ENCODE measurements at regions not wholly inside any gene's neighbourhood (a gene's known extent, or its start where the extent isn't known, plus 50 kb on each side); places are given as distances from the start of the nearest gene placed in this dataset.

DNA sequence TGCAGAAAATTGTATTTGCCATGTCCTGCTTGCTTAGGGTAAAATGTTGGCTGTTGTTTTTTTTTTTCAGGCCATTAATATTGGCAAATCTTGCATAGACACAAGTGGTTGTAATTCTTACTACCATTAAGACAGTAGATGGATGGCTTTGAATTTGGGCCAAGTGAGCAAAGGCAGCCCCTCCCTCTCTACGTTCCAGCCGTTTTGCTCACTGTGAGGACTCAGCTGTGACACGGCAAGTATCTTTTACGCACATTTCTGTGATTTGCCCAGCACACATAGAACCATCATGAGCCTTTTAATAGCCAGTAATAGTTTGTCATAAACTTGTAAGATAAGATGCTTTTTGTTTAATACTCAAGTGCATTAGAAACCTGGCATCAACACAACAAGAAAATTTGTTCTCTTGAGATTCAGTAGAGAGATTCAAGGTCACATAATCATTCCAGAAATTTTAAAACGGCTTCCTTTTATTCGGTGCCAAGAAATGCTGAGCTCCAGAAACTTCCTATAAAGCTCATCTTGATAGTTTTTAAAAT, 205.2 kb upstream of the ADCY2 start:
- intact Hi-C loops (cut with micrococcal nuclease), result no loop called here
- Histone ChIP-seq H3K9me3 (ENCODE audit: control insufficient read depth in 1 of 2, low read length in 2 of 2) (no peaks in the 10 kb centered on the region), H3K4me3 (ENCODE audit: low read length in 2 of 2) (no peak overlapping the region), H3K4me1 (ENCODE audit: insufficient read depth, low read length) (no peaks in the 10 kb centered on the region), H3K36me3 (ENCODE audit: insufficient read depth, low read length) (no peaks in the 10 kb centered on the region), H3K27me3 (ENCODE audit: insufficient read depth, low read length) (no peaks in the 10 kb centered on the region), H3K27ac (ENCODE audit: low read depth, low read length) (no peak overlapping the region)
- Mint-ChIP-seq H3K4me3 (no peak overlapping the region), H3K4me1 (no peaks in the 10 kb centered on the region), H3K27me3 (peaks cover 0 to 2% of the 10 kb centered on the region in 2 donors), H3K9me3 (peaks cover 0 to 8% (median 2%) of the 10 kb centered on the region in 8 donors), H3K36me3 (no peaks in the 10 kb centered on the region), H3K27ac (no peak overlapping the region)
- ChIA-PET CTCF (ENCODE audit: partially characterized antibody) (no interaction called here), POLR2A (ENCODE audit: partially characterized antibody) (no interaction called here)
- DNase-seq, result no peak

DNA sequence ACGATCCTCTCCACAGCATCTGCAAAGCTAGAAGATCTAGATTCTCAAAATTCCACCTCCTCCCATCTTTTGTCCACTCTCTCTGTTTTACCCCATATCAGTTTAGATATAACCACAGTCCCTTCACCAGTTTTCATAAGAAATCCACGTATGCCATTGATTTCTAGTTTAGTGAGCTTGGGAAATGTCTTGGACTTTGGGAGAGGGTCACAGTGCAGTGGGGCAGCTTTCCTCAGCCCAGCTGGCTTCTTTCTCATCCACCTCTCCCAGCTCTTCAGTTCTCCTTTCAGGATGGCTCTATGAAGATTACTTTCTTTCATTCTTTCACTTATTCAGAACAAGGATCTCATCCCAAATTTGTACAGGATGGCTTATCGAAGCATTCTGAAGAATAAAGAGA, 203.9 kb upstream of the ADCY2 start:
- Mint-ChIP-seq H3K27me3 (peaks cover 0 to 2% of the 10 kb centered on the region in 2 donors), H3K27ac (no peak overlapping the region), H3K9me3 (peaks cover 0 to 8% (median 3%) of the 10 kb centered on the region in 8 donors), H3K4me3 (no peak overlapping the region), H3K4me1 (no peaks in the 10 kb centered on the region), H3K36me3 (no peaks in the 10 kb centered on the region)
- H3K36me3 ChIP-seq (ENCODE audit: insufficient read depth, low read length), result no peaks in the 10 kb centered on the region
- no peaks in the 10 kb centered on the region for H3K9me3 ChIP-seq (ENCODE audit: control insufficient read depth in 1 of 2, low read length in 2 of 2)
- ChIA-PET POLR2A (ENCODE audit: partially characterized antibody) (no interaction called here), CTCF (ENCODE audit: partially characterized antibody) (no interaction called here)
- H3K27me3 ChIP-seq (ENCODE audit: insufficient read depth, low read length), result no peaks in the 10 kb centered on the region
- H3K4me1 ChIP-seq (ENCODE audit: insufficient read depth, low read length), result no peaks in the 10 kb centered on the region
- DNase-seq, result no peak
- intact Hi-C loops (cut with micrococcal nuclease), result no loop called here
- H3K4me3 ChIP-seq (ENCODE audit: low read length in 2 of 2), result no peak overlapping the region
- no peak overlapping the region for H3K27ac ChIP-seq (ENCODE audit: low read depth, low read length)

DNA sequence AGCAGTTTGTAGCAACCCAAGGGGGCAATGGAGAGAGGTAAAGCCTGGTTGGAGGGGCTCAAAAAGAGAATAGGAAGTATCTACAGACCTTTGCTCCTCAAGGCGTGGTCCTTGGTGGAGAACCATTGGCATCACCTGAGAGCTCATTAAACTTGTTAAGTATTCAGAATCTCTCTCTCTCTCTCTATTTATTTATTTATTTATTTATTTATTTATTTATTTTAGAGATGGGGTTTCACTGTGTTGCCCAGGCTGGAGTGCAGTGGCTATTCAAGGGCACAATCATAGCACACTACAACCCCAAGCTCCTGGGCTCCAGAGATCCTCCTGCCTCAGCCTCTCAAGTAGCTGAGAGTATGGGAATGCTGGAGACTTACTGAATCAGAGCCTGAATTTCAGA, 193.1 kb upstream of the ADCY2 start:
- Mint-ChIP-seq H3K4me3 (no peak overlapping the region), H3K9me3 (peaks cover 0 to 9% (median 5%) of the 10 kb centered on the region in 8 donors), H3K4me1 (no peaks in the 10 kb centered on the region), H3K27me3 (no peaks in the 10 kb centered on the region), H3K36me3 (no peaks in the 10 kb centered on the region), H3K27ac (no peak overlapping the region)
- H3K9me3 ChIP-seq (ENCODE audit: control insufficient read depth in 1 of 2, low read length in 2 of 2), result no peaks in the 10 kb centered on the region
- no peaks in the 10 kb centered on the region for H3K4me1 ChIP-seq (ENCODE audit: insufficient read depth, low read length)
- no peak overlapping the region for H3K27ac ChIP-seq (ENCODE audit: low read depth, low read length)
- no peak for DNase-seq
- intact Hi-C loops (cut with micrococcal nuclease), result no loop called here
- ChIA-PET CTCF (ENCODE audit: partially characterized antibody) (no interaction called here), POLR2A (ENCODE audit: partially characterized antibody) (no interaction called here)
- H3K36me3 ChIP-seq (ENCODE audit: insufficient read depth, low read length), result no peaks in the 10 kb centered on the region
- no peaks in the 10 kb centered on the region for H3K27me3 ChIP-seq (ENCODE audit: insufficient read depth, low read length)
- H3K4me3 ChIP-seq (ENCODE audit: low read length in 2 of 2), result no peak overlapping the region

DNA sequence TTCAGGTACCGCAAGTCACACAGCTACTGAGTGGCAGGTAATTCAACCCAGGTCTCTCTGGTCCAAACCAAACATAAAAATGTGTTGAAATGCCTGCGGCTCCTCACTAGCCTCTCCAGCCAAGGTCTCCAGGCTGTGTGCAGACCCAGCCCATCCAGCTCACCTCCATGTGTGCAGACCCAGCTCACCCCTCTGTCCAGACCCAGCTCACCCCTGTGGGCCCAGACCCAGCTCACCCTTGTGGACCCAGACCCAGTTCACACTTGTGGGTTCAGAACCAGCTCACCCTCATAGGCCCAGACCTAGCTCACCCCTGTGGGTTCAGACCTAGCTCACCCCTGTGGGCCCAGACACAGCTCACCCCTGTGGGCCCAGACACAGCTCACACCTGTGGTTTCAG, 188.0 kb upstream of the ADCY2 start:
- H3K4me1 Mint-ChIP-seq, result no peaks in the 10 kb centered on the region
- Histone ChIP-seq H3K36me3 (ENCODE audit: insufficient read depth, low read length) (no peaks in the 10 kb centered on the region), H3K9me3 (ENCODE audit: control insufficient read depth in 1 of 2, low read length in 2 of 2) (no peaks in the 10 kb centered on the region), H3K4me3 (ENCODE audit: low read length in 2 of 2) (no peak overlapping the region), H3K4me1 (ENCODE audit: insufficient read depth, low read length) (no peaks in the 10 kb centered on the region), H3K27me3 (ENCODE audit: insufficient read depth, low read length) (no peaks in the 10 kb centered on the region), H3K27ac (ENCODE audit: low read depth, low read length) (no peak overlapping the region)
- H3K36me3 Mint-ChIP-seq, result no peaks in the 10 kb centered on the region
- no peak for DNase-seq
- intact Hi-C loops (cut with micrococcal nuclease), result no loop called here
- CTCF ChIA-PET (ENCODE audit: partially characterized antibody), result no interaction called here
- H3K9me3 Mint-ChIP-seq, result peaks cover 0 to 5% (median 3%) of the 10 kb centered on the region in 8 donors
- POLR2A ChIA-PET (ENCODE audit: partially characterized antibody), result no interaction called here
- H3K27me3 Mint-ChIP-seq, result peaks cover 0 to 1% of the 10 kb centered on the region in 2 donors
- H3K4me3 Mint-ChIP-seq, result no peak overlapping the region
- H3K27ac Mint-ChIP-seq, result no peak overlapping the region

DNA sequence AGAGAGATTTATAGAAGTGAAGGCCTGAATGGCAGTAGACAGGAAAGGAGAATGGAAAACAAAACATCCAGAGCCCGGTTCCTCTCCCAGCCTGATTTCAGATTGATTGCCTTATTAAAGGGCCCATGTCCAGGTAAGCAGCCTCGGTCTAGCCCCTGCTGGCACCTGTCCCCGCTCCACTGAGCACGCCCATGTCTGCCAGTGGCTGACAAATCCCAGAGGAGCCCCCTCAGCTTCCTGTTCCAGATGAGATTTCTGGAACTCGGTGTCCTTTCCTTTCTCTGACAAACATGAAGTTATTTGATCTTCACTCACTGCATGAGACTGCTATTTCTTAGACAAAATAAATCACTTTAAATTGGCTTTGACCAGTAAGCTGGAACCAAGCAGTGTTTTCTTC, 187.0 kb upstream of the ADCY2 start:
- ChIA-PET POLR2A (ENCODE audit: partially characterized antibody) (no interaction called here), CTCF (ENCODE audit: partially characterized antibody) (no interaction called here)
- Mint-ChIP-seq H3K4me1 (no peaks in the 10 kb centered on the region), H3K4me3 (no peak overlapping the region), H3K9me3 (peaks cover 0 to 5% (median 3%) of the 10 kb centered on the region in 8 donors), H3K27me3 (peaks cover 0 to 1% of the 10 kb centered on the region in 2 donors), H3K36me3 (no peaks in the 10 kb centered on the region), H3K27ac (no peak overlapping the region)
- Histone ChIP-seq H3K27ac (ENCODE audit: low read depth, low read length) (no peak overlapping the region), H3K4me3 (ENCODE audit: low read length in 2 of 2) (no peak overlapping the region), H3K27me3 (ENCODE audit: insufficient read depth, low read length) (no peaks in the 10 kb centered on the region), H3K9me3 (ENCODE audit: control insufficient read depth in 1 of 2, low read length in 2 of 2) (no peaks in the 10 kb centered on the region), H3K36me3 (ENCODE audit: insufficient read depth, low read length) (no peaks in the 10 kb centered on the region), H3K4me1 (ENCODE audit: insufficient read depth, low read length) (no peaks in the 10 kb centered on the region)
- intact Hi-C loops (cut with micrococcal nuclease), result no loop called here
- no peak for DNase-seq

DNA sequence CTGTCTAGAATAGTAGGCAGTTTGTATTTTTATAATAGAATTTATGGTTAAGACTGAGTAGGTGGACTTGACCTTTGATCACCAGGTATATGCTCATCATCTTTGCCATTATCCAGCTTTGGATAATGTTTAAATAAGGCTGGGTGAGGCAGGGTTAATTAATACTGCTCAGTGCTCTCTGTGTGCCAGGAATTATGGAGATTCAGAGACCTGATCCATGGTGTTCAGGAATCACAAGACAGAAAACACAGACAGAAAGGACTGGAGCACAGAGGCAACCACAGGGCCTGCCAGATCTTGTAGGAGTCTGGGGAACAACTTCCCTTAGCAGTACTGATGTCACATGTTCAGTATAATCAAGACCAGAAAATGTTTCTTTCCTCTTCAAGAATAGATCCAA, 186.3 kb upstream of the ADCY2 start:
- no peak overlapping the region for H3K4me3 Mint-ChIP-seq
- no peaks in the 10 kb centered on the region for H3K36me3 Mint-ChIP-seq
- H3K4me1 Mint-ChIP-seq, result no peaks in the 10 kb centered on the region
- peaks cover 0 to 5% (median 3%) of the 10 kb centered on the region in 8 donors for H3K9me3 Mint-ChIP-seq
- intact Hi-C loops (cut with micrococcal nuclease), result no loop called here
- no peak overlapping the region for H3K4me3 ChIP-seq (ENCODE audit: low read length in 2 of 2)
- DNase-seq, result no peak
- no peak overlapping the region for H3K27ac ChIP-seq (ENCODE audit: low read depth, low read length)
- CTCF ChIA-PET (ENCODE audit: partially characterized antibody), result no interaction called here
- POLR2A ChIA-PET (ENCODE audit: partially characterized antibody), result no interaction called here
- H3K27me3 ChIP-seq (ENCODE audit: insufficient read depth, low read length), result no peaks in the 10 kb centered on the region
- no peaks in the 10 kb centered on the region for H3K9me3 ChIP-seq (ENCODE audit: control insufficient read depth in 1 of 2, low read length in 2 of 2)
- no peak overlapping the region for H3K27ac Mint-ChIP-seq
- no peaks in the 10 kb centered on the region for H3K4me1 ChIP-seq (ENCODE audit: insufficient read depth, low read length)
- no peaks in the 10 kb centered on the region for H3K36me3 ChIP-seq (ENCODE audit: insufficient read depth, low read length)
- peaks cover 0 to 1% of the 10 kb centered on the region in 2 donors for H3K27me3 Mint-ChIP-seq

DNA sequence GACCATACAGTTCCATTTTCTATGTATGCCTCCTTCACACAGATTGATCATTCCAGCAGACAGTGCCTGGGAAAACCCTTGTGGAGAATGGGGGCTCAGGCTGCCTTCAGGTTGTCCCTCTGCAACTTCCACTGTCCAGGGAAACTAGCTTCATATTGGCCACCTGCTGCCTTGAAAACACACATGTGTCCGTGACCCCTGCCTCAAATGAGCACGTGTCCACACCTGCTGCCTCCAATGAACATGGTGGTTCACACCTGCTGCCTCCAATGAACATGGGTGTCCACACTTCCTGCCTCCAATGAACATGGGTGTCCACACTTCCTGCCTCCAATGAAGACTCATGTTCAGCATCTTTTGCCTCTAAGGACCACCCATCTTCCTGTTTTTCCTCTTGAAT, 185.4 kb upstream of the ADCY2 start:
- Mint-ChIP-seq H3K27ac (no peak overlapping the region), H3K36me3 (no peaks in the 10 kb centered on the region), H3K4me1 (no peaks in the 10 kb centered on the region), H3K27me3 (peaks cover 0 to 1% of the 10 kb centered on the region in 2 donors), H3K4me3 (no peak overlapping the region), H3K9me3 (peaks cover 0 to 3% (median 2%) of the 10 kb centered on the region in 8 donors)
- Histone ChIP-seq H3K27me3 (ENCODE audit: insufficient read depth, low read length) (no peaks in the 10 kb centered on the region), H3K4me3 (ENCODE audit: low read length in 2 of 2) (no peak overlapping the region), H3K9me3 (ENCODE audit: control insufficient read depth in 1 of 2, low read length in 2 of 2) (no peaks in the 10 kb centered on the region), H3K4me1 (ENCODE audit: insufficient read depth, low read length) (no peaks in the 10 kb centered on the region), H3K36me3 (ENCODE audit: insufficient read depth, low read length) (no peaks in the 10 kb centered on the region), H3K27ac (ENCODE audit: low read depth, low read length) (no peak overlapping the region)
- ChIA-PET POLR2A (ENCODE audit: partially characterized antibody) (no interaction called here), CTCF (ENCODE audit: partially characterized antibody) (no interaction called here)
- no peak for DNase-seq
- intact Hi-C loops (cut with micrococcal nuclease), result no loop called here

DNA sequence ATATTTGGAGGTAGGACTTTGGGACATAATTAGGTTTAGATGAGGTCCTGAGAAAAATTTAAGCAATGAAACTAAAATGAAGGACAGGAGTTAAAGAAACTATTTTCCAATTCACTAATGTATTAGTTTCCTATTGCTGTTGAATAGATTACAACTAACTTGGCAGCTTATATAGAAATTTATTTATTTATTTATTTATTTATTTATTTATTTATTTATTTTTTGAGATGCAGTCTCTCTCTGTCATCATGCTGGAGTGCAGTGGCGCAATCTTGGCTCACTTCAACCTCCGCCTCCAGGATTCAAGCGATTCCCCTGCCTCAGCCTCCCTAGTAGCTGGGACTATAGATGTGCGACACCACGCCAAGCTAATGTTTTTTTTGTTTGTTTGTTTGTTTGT, 182.4 kb upstream of the ADCY2 start:
- H3K4me3 Mint-ChIP-seq, result no peak overlapping the region

More for the DNA sequence above, 182.4 kb upstream of the ADCY2 start:
- H3K27me3 Mint-ChIP-seq, result peaks cover 0 to 1% of the 10 kb centered on the region in 2 donors
- H3K4me1 ChIP-seq (ENCODE audit: insufficient read depth, low read length), result no peaks in the 10 kb centered on the region
- no peaks in the 10 kb centered on the region for H3K36me3 ChIP-seq (ENCODE audit: insufficient read depth, low read length)
- ChIA-PET POLR2A (ENCODE audit: partially characterized antibody) (no interaction called here), CTCF (ENCODE audit: partially characterized antibody) (no interaction called here)
- intact Hi-C loops (cut with micrococcal nuclease), result no loop called here
- no peak for DNase-seq
- H3K27ac ChIP-seq (ENCODE audit: low read depth, low read length), result no peak overlapping the region
- H3K9me3 Mint-ChIP-seq, result peaks cover 0 to 9% (median 0%) of the 10 kb centered on the region in 8 donors
- H3K27me3 ChIP-seq (ENCODE audit: insufficient read depth, low read length), result no peaks in the 10 kb centered on the region
- H3K27ac Mint-ChIP-seq, result no peak overlapping the region
- no peaks in the 10 kb centered on the region for H3K4me1 Mint-ChIP-seq
- H3K9me3 ChIP-seq (ENCODE audit: control insufficient read depth in 1 of 2, low read length in 2 of 2), result no peaks in the 10 kb centered on the region
- H3K4me3 ChIP-seq (ENCODE audit: low read length in 2 of 2), result no peak overlapping the region
- no peaks in the 10 kb centered on the region for H3K36me3 Mint-ChIP-seq
